H9 (cell line): ENCODE measurements at regions not wholly inside any gene's neighbourhood (a gene's known extent, or its start where the extent isn't known, plus 50 kb on each side); places are given as distances from the start of the nearest gene placed in this dataset.

Experiments
- DNase-seq: peaks from one replicate; pipeline ENCODE4 v3.0.0-alpha.2; 2017
- H2AFZ ChIP-seq: one replicate; pipeline ENCODE4 v1.6.1; 2013; ENCODE audit warnings: mild to moderate bottlenecking, low read length, control low read depth, moderate library complexity
- H2AK5ac ChIP-seq: 2 replicates; pipeline ENCODE4 v1.6.1; 2013; ENCODE audit warnings: low read length, control low read depth, mixed read lengths; ENCODE audit not compliant: insufficient read length
- H2BK120ac ChIP-seq: one replicate; pipeline ENCODE4 v1.6.1; 2013; ENCODE audit warnings: low read depth, mild to moderate bottlenecking, low read length, control low read depth, inconsistent platforms; ENCODE audit not compliant: poor library complexity, severe bottlenecking
- H2BK12ac ChIP-seq: 2 replicates; pipeline ENCODE4 v1.6.1; 2013; ENCODE audit warnings: low read length, control low read depth, mixed read lengths, low read depth; ENCODE audit not compliant: insufficient read length
- H2BK15ac ChIP-seq: 2 replicates; pipeline ENCODE4 v1.6.1; 2013; ENCODE audit warnings: low read depth, low read length, control low read depth
- H2BK20ac ChIP-seq: one replicate; pipeline ENCODE4 v1.6.1; 2013; ENCODE audit warnings: low read depth, mild to moderate bottlenecking, low read length, control low read depth, inconsistent platforms; ENCODE audit not compliant: poor library complexity, severe bottlenecking
- H2BK5ac ChIP-seq: 2 replicates; pipeline ENCODE4 v1.6.1; 2013; ENCODE audit warnings: low read length, control low read depth, mixed read lengths; ENCODE audit not compliant: insufficient read length
- H3K14ac ChIP-seq: 2 replicates; pipeline ENCODE4 v1.6.1; 2013; ENCODE audit warnings: low read length, control low read depth; ENCODE audit not compliant: insufficient read depth
- H3K18ac ChIP-seq: 2 replicates; pipeline ENCODE4 v1.6.1; 2013; ENCODE audit warnings: low read depth, mild to moderate bottlenecking, mixed read lengths, low read length, control low read depth; ENCODE audit not compliant: insufficient read length
- H3K23ac ChIP-seq: 2 replicates; pipeline ENCODE4 v1.6.1; 2013; ENCODE audit warnings: low read length, control low read depth, mixed read lengths, low read depth; ENCODE audit not compliant: insufficient read length
- H3K23me2 ChIP-seq: 2 replicates; pipeline ENCODE4 v1.6.1; 2013; ENCODE audit warnings: low read depth, mild to moderate bottlenecking, mixed read lengths, low read length, control low read depth; ENCODE audit not compliant: insufficient read length, poor library complexity, severe bottlenecking
- H3K27ac ChIP-seq: 2 replicates; pipeline ENCODE4 v1.5.1; 2013; ENCODE audit warnings: low read length, control low read depth, mixed read lengths, low read depth; ENCODE audit not compliant: insufficient read length
- H3K27me3 ChIP-seq: 2 replicates; pipeline ENCODE4 v1.6.1; 2013; ENCODE audit warnings: low read length, control low read depth, inconsistent platforms; ENCODE audit not compliant: insufficient read depth
- H3K4ac ChIP-seq: 2 replicates; pipeline ENCODE4 v1.6.1; 2013; ENCODE audit warnings: low read depth, mild to moderate bottlenecking, control low read depth, inconsistent platforms, low read length, moderate library complexity
- H3K4me1 ChIP-seq: 2 replicates; pipeline ENCODE4 v1.6.1; 2013; ENCODE audit warnings: low read length, control low read depth, inconsistent platforms; ENCODE audit not compliant: insufficient read depth
- H3K4me2 ChIP-seq: 2 replicates; pipeline ENCODE4 v1.6.1; 2013; ENCODE audit warnings: low read length, control low read depth, mixed read lengths; ENCODE audit not compliant: insufficient read length, insufficient read depth
- H3K56ac ChIP-seq: 2 replicates; pipeline ENCODE4 v1.6.1; 2013; ENCODE audit warnings: low read depth, mild to moderate bottlenecking, mixed read lengths, low read length, control low read depth; ENCODE audit not compliant: insufficient read length
- H3K79me1 ChIP-seq: 2 replicates; pipeline ENCODE4 v1.6.1; 2013; ENCODE audit warnings: low read depth, mild to moderate bottlenecking, moderate library complexity, low read length, control low read depth, inconsistent platforms; ENCODE audit not compliant: insufficient read depth, poor library complexity, severe bottlenecking
- H3K79me2 ChIP-seq: 2 replicates; pipeline ENCODE4 v1.6.1; 2013; ENCODE audit warnings: low read length, control low read depth, inconsistent platforms; ENCODE audit not compliant: insufficient read depth
- H3K9ac ChIP-seq: 2 replicates; pipeline ENCODE4 v1.6.1; 2013; ENCODE audit warnings: low read length, control low read depth, mixed read lengths; ENCODE audit not compliant: insufficient read length; ENCODE audit errors: extremely low read depth
- H3K9me3 ChIP-seq: one replicate; pipeline ENCODE4 v1.6.1; 2013; ENCODE audit warnings: low read depth, low read length, inconsistent platforms; ENCODE audit not compliant: control insufficient read depth
- H3T11ph ChIP-seq: one replicate; pipeline ENCODE4 v1.6.1; 2013; ENCODE audit warnings: mild to moderate bottlenecking, low read length, control low read depth, inconsistent platforms
- H4K20me1 ChIP-seq: one replicate; pipeline ENCODE4 v1.6.1; 2013; ENCODE audit not compliant: control insufficient read depth, insufficient read length, insufficient read depth
- H4K5ac ChIP-seq: 2 replicates; pipeline ENCODE4 v1.6.1; 2013; ENCODE audit warnings: low read depth, mild to moderate bottlenecking, mixed read lengths, low read length, control low read depth; ENCODE audit not compliant: insufficient read length
- H4K8ac ChIP-seq: replicated peaks from 2 replicates; pipeline ENCODE4 v1.6.1; 2013; ENCODE audit warnings: low read length, control low read depth, mixed read lengths, low read depth; ENCODE audit not compliant: insufficient read length
- H4K91ac ChIP-seq: 2 replicates; pipeline ENCODE4 v1.6.1; 2013; ENCODE audit warnings: low read depth, mild to moderate bottlenecking, moderate library complexity, mixed read lengths, low read length, control low read depth; ENCODE audit not compliant: insufficient read length
- H3K27ac Mint-ChIP-seq, 3 experiments: 2 replicates in 2 of 3; 3 replicates in 1 of 3; pipeline ENCODE4 v1.8.0; 2020 to 2021; ENCODE audit warnings: mixed read lengths in 3 of 3, mild to moderate bottlenecking in 1 of 3, moderate library complexity in 1 of 3
- H3K27me3 Mint-ChIP-seq: 2 replicates; pipeline ENCODE4 v1.8.0; 2021; ENCODE audit warnings: low read depth, mild to moderate bottlenecking, moderate library complexity, mixed read lengths
- H3K36me3 Mint-ChIP-seq, 3 experiments: 2 replicates in 2 of 3; 3 replicates in 1 of 3; pipeline ENCODE4 v1.8.0; 2020 to 2021; ENCODE audit warnings: low read depth in 3 of 3, mixed read lengths in 3 of 3; ENCODE audit not compliant: insufficient read depth in 1 of 3
- H3K4me1 Mint-ChIP-seq, 2 experiments: 2 replicates each; pipeline ENCODE4 v1.8.0; 2020; ENCODE audit warnings: mixed read lengths in 2 of 2
- H3K4me3 Mint-ChIP-seq, 2 experiments: 2 replicates in 1 of 2; 3 replicates in 1 of 2; pipeline ENCODE4 v1.8.0; 2020 to 2021; ENCODE audit warnings: mild to moderate bottlenecking in 2 of 2, mixed read lengths in 2 of 2, moderate library complexity in 1 of 2
- H3K9me3 Mint-ChIP-seq, 2 experiments: 2 replicates in 1 of 2; 3 replicates in 1 of 2; pipeline ENCODE4 v1.8.0; 2020; ENCODE audit warnings: mild to moderate bottlenecking in 2 of 2, mixed read lengths in 2 of 2, moderate library complexity in 1 of 2
- TF ChIP-seq, protein P1 (sequence below): fragments of 200-600 bp; sonication (generic); conservative IDR thresholded peaks from 3 replicates; pipeline ENCODE4 v1.8.0; 2021; ENCODE audit warnings: antibody characterized with exemption, mild to moderate bottlenecking

DNA sequence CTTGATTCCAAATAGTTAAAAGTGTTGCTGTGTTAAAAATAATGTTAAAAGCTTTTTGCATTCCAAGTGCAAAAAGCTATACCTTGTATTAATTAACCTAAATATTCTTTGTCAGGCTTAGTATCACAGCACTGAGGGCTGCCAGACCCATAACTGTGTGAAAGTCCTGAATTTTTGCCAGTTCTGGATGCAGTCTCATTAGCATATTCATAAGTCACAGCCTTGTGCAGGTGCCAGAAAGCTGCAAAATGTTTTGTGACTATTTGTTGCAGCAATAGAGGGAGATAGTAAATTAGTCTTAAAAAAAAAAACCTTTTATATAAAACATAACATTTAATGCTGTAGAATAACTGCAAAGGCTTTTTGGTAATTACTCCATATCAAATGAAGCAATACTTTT lies 56.6 kb downstream of the SLITRK1 start:
- H3K79me1 ChIP-seq, result no peaks in the 10 kb centered on the region
- no peaks in the 10 kb centered on the region for H3K23me2 ChIP-seq
- no peak for DNase-seq
- H3K27me3 Mint-ChIP-seq, result no peaks in the 10 kb centered on the region
- no peak overlapping the region for H3K9ac ChIP-seq
- peaks cover 0 to 5% (median 4%) of the 10 kb centered on the region in 3 experiments; a peak in 1 of 7 replicates for H3K36me3 Mint-ChIP-seq
- no peak overlapping the region for H3T11ph ChIP-seq
- no peak overlapping the region for H2BK120ac ChIP-seq
- H2AFZ ChIP-seq, result no peak overlapping the region
- H3K4ac ChIP-seq, result no peak overlapping the region
- no peak overlapping the region for H3K4me3 Mint-ChIP-seq
- H3K9me3 Mint-ChIP-seq, result no peaks in the 10 kb centered on the region; a peak in 2 of 5 replicates
- peaks cover 2% of the 10 kb centered on the region; the same call in 1 of the 2 replicates for H3K4me1 ChIP-seq
- H4K91ac ChIP-seq, result no peak overlapping the region
- no peak overlapping the region for H4K5ac ChIP-seq
- H3K14ac ChIP-seq, result no peak overlapping the region
- no peak overlapping the region for H3K27ac Mint-ChIP-seq
- H3K9me3 ChIP-seq, result no peaks in the 10 kb centered on the region
- H3K4me2 ChIP-seq, result no peak overlapping the region
- no peak overlapping the region for H3K23ac ChIP-seq
- H3K27me3 ChIP-seq, result no peaks in the 10 kb centered on the region
- H3K18ac ChIP-seq, result no peak overlapping the region
- H3K4me1 Mint-ChIP-seq, result peaks cover 8 to 18% of the 10 kb centered on the region in 2 experiments
- TF ChIP-seq, protein P1, sequence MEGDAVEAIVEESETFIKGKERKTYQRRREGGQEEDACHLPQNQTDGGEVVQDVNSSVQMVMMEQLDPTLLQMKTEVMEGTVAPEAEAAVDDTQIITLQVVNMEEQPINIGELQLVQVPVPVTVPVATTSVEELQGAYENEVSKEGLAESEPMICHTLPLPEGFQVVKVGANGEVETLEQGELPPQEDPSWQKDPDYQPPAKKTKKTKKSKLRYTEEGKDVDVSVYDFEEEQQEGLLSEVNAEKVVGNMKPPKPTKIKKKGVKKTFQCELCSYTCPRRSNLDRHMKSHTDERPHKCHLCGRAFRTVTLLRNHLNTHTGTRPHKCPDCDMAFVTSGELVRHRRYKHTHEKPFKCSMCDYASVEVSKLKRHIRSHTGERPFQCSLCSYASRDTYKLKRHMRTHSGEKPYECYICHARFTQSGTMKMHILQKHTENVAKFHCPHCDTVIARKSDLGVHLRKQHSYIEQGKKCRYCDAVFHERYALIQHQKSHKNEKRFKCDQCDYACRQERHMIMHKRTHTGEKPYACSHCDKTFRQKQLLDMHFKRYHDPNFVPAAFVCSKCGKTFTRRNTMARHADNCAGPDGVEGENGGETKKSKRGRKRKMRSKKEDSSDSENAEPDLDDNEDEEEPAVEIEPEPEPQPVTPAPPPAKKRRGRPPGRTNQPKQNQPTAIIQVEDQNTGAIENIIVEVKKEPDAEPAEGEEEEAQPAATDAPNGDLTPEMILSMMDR, result no peak
- no peak overlapping the region for H2BK15ac ChIP-seq
- no peak overlapping the region for H4K8ac ChIP-seq
- H2BK12ac ChIP-seq, result no peak overlapping the region
- H3K79me2 ChIP-seq, result no peaks in the 10 kb centered on the region
- H3K56ac ChIP-seq, result no peak overlapping the region
- H2BK5ac ChIP-seq, result no peak overlapping the region
- no peak overlapping the region for H2AK5ac ChIP-seq
- no peaks in the 10 kb centered on the region for H4K20me1 ChIP-seq
- H3K27ac ChIP-seq, result no peak overlapping the region
- no peak overlapping the region for H2BK20ac ChIP-seq
